Panc1 (cell line): ENCODE measurements at regions not wholly inside any gene's neighbourhood (a gene's known extent, or its start where the extent isn't known, plus 50 kb on each side); places are given as distances from the start of the nearest gene placed in this dataset.

Experiments
- ATAC-seq: fragments of 200-7000 bp; cut with Tn5 transposase; 2 replicates; pipeline ENCODE4 v1.9.1; 2020; ENCODE audit warnings: mild to moderate bottlenecking, moderate library complexity
- BruUV-seq: library from RNA; stranded (reverse); fragments of 400-500 nt; replicated peaks from 2 replicates; lab custom pipeline; 2021; lab: Mats Ljungman, UMichigan
- CTCF ChIA-PET: fragments of 300-600 bp; sonication (Branson Sonifier 250); formaldehyde crosslinking; loops from one replicate; lab custom pipeline; 2022; ENCODE audit warnings: antibody characterized with exemption; lab: Charles Lee
- POLR2A ChIA-PET: fragments of 300-600 bp; sonication (Branson Sonifier 250); formaldehyde crosslinking; loops from one replicate; lab custom pipeline; 2022; ENCODE audit warnings: antibody characterized with exemption; lab: Charles Lee
- DNase-seq: peaks from one replicate; pipeline ENCODE4 v3.0.0-alpha.2; 2010; ENCODE audit warnings: low read depth, low spot score
- H3K27ac ChIP-seq: 2 replicates; pipeline ENCODE4 v1.5.1; 2011; ENCODE audit warnings: mild to moderate bottlenecking, low read length, inconsistent platforms
- H3K27me3 ChIP-seq: fragments of 200-500 bp; sonication (Bioruptor generic); 2 replicates; pipeline ENCODE4 v1.6.0; 2014; ENCODE audit warnings: low read length, inconsistent platforms; ENCODE audit not compliant: control insufficient read depth, insufficient read depth
- H3K36me3 ChIP-seq: fragments of 200-500 bp; sonication (Bioruptor generic); 2 replicates; pipeline ENCODE4 v1.5.1; 2014; ENCODE audit warnings: inconsistent platforms, mild to moderate bottlenecking, low read length, moderate library complexity; ENCODE audit not compliant: control insufficient read depth, insufficient read depth
- H3K4me1 ChIP-seq: 2 replicates; pipeline ENCODE4 v1.5.1; 2011; ENCODE audit warnings: inconsistent platforms, mild to moderate bottlenecking, low read length, moderate library complexity; ENCODE audit not compliant: control insufficient read depth, insufficient read depth
- H3K4me3 ChIP-seq, 2 experiments: 2 replicates each; pipeline ENCODE4 v1.5.1; 2011 to 2012; ENCODE audit warnings: low read depth in 2 of 2, low read length in 2 of 2, mild to moderate bottlenecking in 2 of 2, inconsistent platforms in 1 of 2, moderate library complexity in 1 of 2
- H3K9me3 ChIP-seq: fragments of 200-500 bp; sonication (Bioruptor generic); 2 replicates; pipeline ENCODE4 v1.5.1; 2014; ENCODE audit warnings: low read depth, mild to moderate bottlenecking, inconsistent platforms, low read length, moderate library complexity; ENCODE audit not compliant: control insufficient read depth, insufficient read depth
- POLR2AphosphoS5 ChIP-seq: IDR thresholded peaks from 2 replicates; pipeline ENCODE4 v1.6.1; 2012; ENCODE audit warnings: mild to moderate bottlenecking, low read depth, low read length, moderate library complexity
- SIN3A ChIP-seq: IDR thresholded peaks from 2 replicates; pipeline ENCODE4 v1.6.1; 2012; ENCODE audit warnings: low read depth, mild to moderate bottlenecking, low read length, moderate library complexity, borderline replicate concordance; ENCODE audit not compliant: insufficient read depth
- TCF7L2 ChIP-seq: IDR thresholded peaks from 2 replicates; pipeline ENCODE4 v1.6.1; 2011; ENCODE audit warnings: mild to moderate bottlenecking, low read depth, low read length, inconsistent platforms
- in situ Hi-C: cut with HindIII; loops from 2 replicates; pipeline ENCODE4 v1.10.0; 2016; ENCODE audit warnings: low sequenced_read_pairs, low pct_unique_long_range_greater_than_20kb
- intact Hi-C: fragments of 100-400 bp; cut with micrococcal nuclease; formaldehyde crosslinking; loops from one replicate; pipeline ENCODE4 v1.10.0; 2022; ENCODE audit not compliant: unreplicated experiment
- TF ChIP-seq, protein P1 (sequence below): fragments of 450-650 bp; IDR thresholded peaks from 2 replicates; pipeline ENCODE4 v1.5.1; 2017; ENCODE audit warnings: mild to moderate bottlenecking
- TF ChIP-seq, protein P2 (sequence below), 2 experiments: IDR thresholded peaks; 2 replicates each; pipeline ENCODE4 v1.6.1; 2011 to 2012; ENCODE audit warnings: low read depth in 2 of 2, control low read depth in 1 of 2, low read length in 1 of 2, mild to moderate bottlenecking in 1 of 2, moderate library complexity in 1 of 2; ENCODE audit not compliant: insufficient read depth in 1 of 2

DNA sequence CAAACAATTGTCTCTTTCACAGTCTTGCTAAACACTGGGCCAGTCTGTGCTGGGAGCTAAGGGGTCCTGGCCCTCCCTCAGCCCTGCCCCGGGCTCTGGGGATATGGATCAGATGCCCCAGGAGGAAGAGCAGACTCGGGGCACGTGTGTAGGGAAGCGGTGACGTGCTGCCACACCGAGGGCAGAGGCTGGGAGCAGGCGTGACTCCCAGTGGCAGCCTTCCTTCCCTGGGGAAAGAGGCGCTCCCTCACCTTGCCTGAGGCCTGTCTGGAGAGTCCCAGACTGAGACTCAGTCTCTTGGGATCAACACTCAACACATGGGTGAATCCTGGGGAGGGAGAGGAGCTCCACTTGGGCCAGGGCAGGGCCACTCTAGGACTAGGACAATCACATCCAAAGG lies 54.1 kb upstream of the GRIP2 start:
- H3K4me1 ChIP-seq = peaks cover 19% of the 10 kb centered on the region
- ATAC-seq (no peak), DNase-seq (no peak)
- intact Hi-C loops (no loop called here), in situ Hi-C loops (no loop called here)
- H3K36me3 ChIP-seq = no peaks in the 10 kb centered on the region
- CTCF ChIA-PET = no interaction called here
- H3K27me3 ChIP-seq = no peaks in the 10 kb centered on the region
- no peaks in the 10 kb centered on the region for H3K9me3 ChIP-seq
- POLR2A ChIA-PET = no interaction called here
- no peak overlapping the region for H3K4me3 ChIP-seq
- no peak overlapping the region for H3K27ac ChIP-seq
- no TSS peak for BruUV-seq
- TF ChIP-seq, protein P1, sequence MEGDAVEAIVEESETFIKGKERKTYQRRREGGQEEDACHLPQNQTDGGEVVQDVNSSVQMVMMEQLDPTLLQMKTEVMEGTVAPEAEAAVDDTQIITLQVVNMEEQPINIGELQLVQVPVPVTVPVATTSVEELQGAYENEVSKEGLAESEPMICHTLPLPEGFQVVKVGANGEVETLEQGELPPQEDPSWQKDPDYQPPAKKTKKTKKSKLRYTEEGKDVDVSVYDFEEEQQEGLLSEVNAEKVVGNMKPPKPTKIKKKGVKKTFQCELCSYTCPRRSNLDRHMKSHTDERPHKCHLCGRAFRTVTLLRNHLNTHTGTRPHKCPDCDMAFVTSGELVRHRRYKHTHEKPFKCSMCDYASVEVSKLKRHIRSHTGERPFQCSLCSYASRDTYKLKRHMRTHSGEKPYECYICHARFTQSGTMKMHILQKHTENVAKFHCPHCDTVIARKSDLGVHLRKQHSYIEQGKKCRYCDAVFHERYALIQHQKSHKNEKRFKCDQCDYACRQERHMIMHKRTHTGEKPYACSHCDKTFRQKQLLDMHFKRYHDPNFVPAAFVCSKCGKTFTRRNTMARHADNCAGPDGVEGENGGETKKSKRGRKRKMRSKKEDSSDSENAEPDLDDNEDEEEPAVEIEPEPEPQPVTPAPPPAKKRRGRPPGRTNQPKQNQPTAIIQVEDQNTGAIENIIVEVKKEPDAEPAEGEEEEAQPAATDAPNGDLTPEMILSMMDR = no peak
- TF ChIP-seq POLR2AphosphoS5 = no peak
- TF ChIP-seq TCF7L2 = no peak
- TF ChIP-seq, protein P2, sequence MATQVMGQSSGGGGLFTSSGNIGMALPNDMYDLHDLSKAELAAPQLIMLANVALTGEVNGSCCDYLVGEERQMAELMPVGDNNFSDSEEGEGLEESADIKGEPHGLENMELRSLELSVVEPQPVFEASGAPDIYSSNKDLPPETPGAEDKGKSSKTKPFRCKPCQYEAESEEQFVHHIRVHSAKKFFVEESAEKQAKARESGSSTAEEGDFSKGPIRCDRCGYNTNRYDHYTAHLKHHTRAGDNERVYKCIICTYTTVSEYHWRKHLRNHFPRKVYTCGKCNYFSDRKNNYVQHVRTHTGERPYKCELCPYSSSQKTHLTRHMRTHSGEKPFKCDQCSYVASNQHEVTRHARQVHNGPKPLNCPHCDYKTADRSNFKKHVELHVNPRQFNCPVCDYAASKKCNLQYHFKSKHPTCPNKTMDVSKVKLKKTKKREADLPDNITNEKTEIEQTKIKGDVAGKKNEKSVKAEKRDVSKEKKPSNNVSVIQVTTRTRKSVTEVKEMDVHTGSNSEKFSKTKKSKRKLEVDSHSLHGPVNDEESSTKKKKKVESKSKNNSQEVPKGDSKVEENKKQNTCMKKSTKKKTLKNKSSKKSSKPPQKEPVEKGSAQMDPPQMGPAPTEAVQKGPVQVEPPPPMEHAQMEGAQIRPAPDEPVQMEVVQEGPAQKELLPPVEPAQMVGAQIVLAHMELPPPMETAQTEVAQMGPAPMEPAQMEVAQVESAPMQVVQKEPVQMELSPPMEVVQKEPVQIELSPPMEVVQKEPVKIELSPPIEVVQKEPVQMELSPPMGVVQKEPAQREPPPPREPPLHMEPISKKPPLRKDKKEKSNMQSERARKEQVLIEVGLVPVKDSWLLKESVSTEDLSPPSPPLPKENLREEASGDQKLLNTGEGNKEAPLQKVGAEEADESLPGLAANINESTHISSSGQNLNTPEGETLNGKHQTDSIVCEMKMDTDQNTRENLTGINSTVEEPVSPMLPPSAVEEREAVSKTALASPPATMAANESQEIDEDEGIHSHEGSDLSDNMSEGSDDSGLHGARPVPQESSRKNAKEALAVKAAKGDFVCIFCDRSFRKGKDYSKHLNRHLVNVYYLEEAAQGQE (IDR thresholded peaks at IDR 0.05; ENCODE audit: insufficient read depth in 1 of 2, low read depth in 2 of 2, low read length in 1 of 2) = no peak
- no peak for TF ChIP-seq SIN3A

DNA sequence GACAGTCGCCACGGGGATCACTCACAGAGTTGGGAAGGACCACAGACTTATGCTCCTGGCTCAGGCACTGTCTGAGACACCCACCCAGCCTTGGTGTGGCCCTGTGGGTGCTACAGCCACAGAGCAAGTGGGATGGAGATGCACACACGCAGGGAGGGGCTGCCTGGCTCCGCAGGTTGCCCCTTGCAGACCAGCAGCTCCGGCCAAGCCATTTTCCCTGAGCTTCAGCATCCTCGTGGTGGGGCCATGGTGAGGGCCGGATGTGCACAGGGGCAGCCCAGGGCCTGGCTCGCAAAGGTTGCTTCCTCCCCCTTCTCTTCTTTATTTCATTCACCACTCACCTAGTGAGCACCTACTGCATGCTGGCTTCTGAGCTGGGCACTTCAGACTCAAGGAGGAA lies 55.4 kb upstream of the GRIP2 start:
- POLR2A ChIA-PET = no interaction called here
- Histone ChIP-seq H3K27ac (no peak overlapping the region), H3K27me3 (no peaks in the 10 kb centered on the region), H3K4me3 (no peak overlapping the region), H3K9me3 (no peaks in the 10 kb centered on the region), H3K4me1 (peaks cover 11% of the 10 kb centered on the region), H3K36me3 (no peaks in the 10 kb centered on the region)
- CTCF ChIA-PET = no interaction called here
- TF ChIP-seq SIN3A (no peak), TCF7L2 (no peak), POLR2AphosphoS5 (no peak)
- TF ChIP-seq, protein P2 (IDR thresholded peaks at IDR 0.05; ENCODE audit: insufficient read depth in 1 of 2, low read depth in 2 of 2, low read length in 1 of 2) = no peak
- TF ChIP-seq, protein P1 = no peak
- ATAC-seq (no peak), DNase-seq (no peak)
- no TSS peak for BruUV-seq
- intact Hi-C loops = no loop called here
- in situ Hi-C loops = no loop called here
